ENCODE measurements at regions not wholly inside any gene's neighbourhood (a gene's known extent, or its start where the extent isn't known, plus 50 kb on each side); places are given as distances from the start of the nearest gene placed in this dataset.
"Not testable (repeated sequence)": the region's sequence is repeated elsewhere in the genome, so short reads cannot be mapped to it uniquely, and the experiment has no call there.

- Histone ChIP-seq H3K36me3 (ENCODE audit: low read depth) (no peaks in the 10 kb centered on the region), H3K4me1 (ENCODE audit: low read depth) (no peaks in the 10 kb centered on the region), H3K9me3 (no peaks in the 10 kb centered on the region), H3K4me3 (no peak overlapping the region)
- ATAC-seq (no peak), DNase-seq (no peak)
- intact Hi-C loops (cut with DNase I, micrococcal nuclease): no loop called here
- no peak for TF ChIP-seq CTCF (IDR thresholded peaks at IDR 0.05)
Measured at GRCh38 chr2:226093364-226093763, 693.9 kb downstream of the NYAP2 start.

GRCh38 chr2:226088366-226088674 is 688.8 kb downstream of the NYAP2 start:
- no peaks in the 10 kb centered on the region for H3K36me3 ChIP-seq (ENCODE audit: low read depth)
- no peak for ATAC-seq
- no peak for DNase-seq
- TF ChIP-seq CTCF (IDR thresholded peaks at IDR 0.05): no peak
- intact Hi-C loops (cut with DNase I, micrococcal nuclease): no loop called here
- no peaks in the 10 kb centered on the region for H3K4me1 ChIP-seq (ENCODE audit: low read depth)
- no peak overlapping the region for H3K4me3 ChIP-seq
- no peaks in the 10 kb centered on the region for H3K9me3 ChIP-seq

- H3K4me3 ChIP-seq: no peak overlapping the region
- no peak for ATAC-seq
Measured at GRCh38 chr2:226087505-226088365, 688.2 kb downstream of the NYAP2 start.

GRCh38 chr2:226087051-226087450 is 687.5 kb downstream of the NYAP2 start:
- no peak overlapping the region for H3K4me3 ChIP-seq
- no peaks in the 10 kb centered on the region for H3K9me3 ChIP-seq
- TF ChIP-seq CTCF (IDR thresholded peaks at IDR 0.05): no peak
- H3K36me3 ChIP-seq (ENCODE audit: low read depth): no peaks in the 10 kb centered on the region
- ATAC-seq: no peak
- no peaks in the 10 kb centered on the region for H3K4me1 ChIP-seq (ENCODE audit: low read depth)
- no peak for DNase-seq
- intact Hi-C loops (cut with DNase I, micrococcal nuclease): no loop called here

More at GRCh38 chr2:226087505-226088365, 688.2 kb downstream of the NYAP2 start:
- TF ChIP-seq CTCF (IDR thresholded peaks at IDR 0.05): no peak
- Histone ChIP-seq H3K9me3 (no peaks in the 10 kb centered on the region), H3K4me1 (ENCODE audit: low read depth) (no peaks in the 10 kb centered on the region), H3K36me3 (ENCODE audit: low read depth) (no peaks in the 10 kb centered on the region)
- intact Hi-C loops (cut with DNase I, micrococcal nuclease): no loop called here
- no peak for DNase-seq

- Histone ChIP-seq H3K4me1 (ENCODE audit: low read depth) (no peaks in the 10 kb centered on the region), H3K36me3 (ENCODE audit: low read depth) (no peaks in the 10 kb centered on the region), H3K4me3 (no peak overlapping the region), H3K9me3 (no peaks in the 10 kb centered on the region)
- intact Hi-C loops (cut with DNase I, micrococcal nuclease): no loop called here
- ATAC-seq (no peak), DNase-seq (no peak)
- TF ChIP-seq CTCF (IDR thresholded peaks at IDR 0.05): no peak
Measured at GRCh38 chr2:226086190-226086589, 686.7 kb downstream of the NYAP2 start.

GRCh38 chr2:226085425-226085824 is 685.9 kb downstream of the NYAP2 start:
- intact Hi-C loops (cut with DNase I, micrococcal nuclease); ATAC-seq; H3K36me3 ChIP-seq (ENCODE audit: low read depth); H3K4me1 ChIP-seq (ENCODE audit: low read depth); DNase-seq; H3K9me3 ChIP-seq; H3K4me3 ChIP-seq: not testable (repeated sequence)
